ENCODE measurements at regions not wholly inside any gene's neighbourhood (a gene's known extent, or its start where the extent isn't known, plus 50 kb on each side); places are given as distances from the start of the nearest gene placed in this dataset.

GRCh38 chr15:29170521-29170920 lies 99.1 kb downstream of the NSMCE3 start:
- in situ Hi-C loops (cut with MboI; ENCODE audit: low sequenced_read_pairs), result no loop called here
- Histone ChIP-seq H3K4me1 (no peaks in the 10 kb centered on the region), H3K27me3 (ENCODE audit: low read depth) (no peaks in the 10 kb centered on the region), H3K36me3 (replicated peaks) (no peaks in the 10 kb centered on the region), H3K9me3 (no peaks in the 10 kb centered on the region), H3K4me3 (no peak overlapping the region)
- DNase-seq (ENCODE audit: low spot score in 2 of 2), result no peak

Data from HAP-1 (cell line).